SK-N-SH treated with all-trans-retinoic acid at 6 μM for 48 hours (cell line): ENCODE measurements at regions not wholly inside any gene's neighbourhood (a gene's known extent, or its start where the extent isn't known, plus 50 kb on each side); places are given as distances from the start of the nearest gene placed in this dataset.

Experiments used
- ARNTL ChIP-seq: fragments of 450-650 bp; formaldehyde crosslinking; IDR thresholded peaks from 2 replicates; pipeline ENCODE4 v1.5.0; 2020; ENCODE audit warnings: low read depth, mild to moderate bottlenecking, moderate library complexity, borderline replicate concordance
- OSR1 ChIP-seq: fragments of 250-450 bp; sonication (Bioruptor Pico); IDR thresholded peaks from 2 replicates; pipeline ENCODE4 v1.8.0; 2022; ENCODE audit warnings: moderate library complexity, mild to moderate bottlenecking, inconsistent platforms
- PATZ1 ChIP-seq: fragments of 250-450 bp; sonication (Bioruptor Pico); IDR thresholded peaks from 2 replicates; pipeline ENCODE4 v1.8.0; 2020; ENCODE audit warnings: mild to moderate bottlenecking, moderate library complexity, borderline replicate concordance

DNA sequence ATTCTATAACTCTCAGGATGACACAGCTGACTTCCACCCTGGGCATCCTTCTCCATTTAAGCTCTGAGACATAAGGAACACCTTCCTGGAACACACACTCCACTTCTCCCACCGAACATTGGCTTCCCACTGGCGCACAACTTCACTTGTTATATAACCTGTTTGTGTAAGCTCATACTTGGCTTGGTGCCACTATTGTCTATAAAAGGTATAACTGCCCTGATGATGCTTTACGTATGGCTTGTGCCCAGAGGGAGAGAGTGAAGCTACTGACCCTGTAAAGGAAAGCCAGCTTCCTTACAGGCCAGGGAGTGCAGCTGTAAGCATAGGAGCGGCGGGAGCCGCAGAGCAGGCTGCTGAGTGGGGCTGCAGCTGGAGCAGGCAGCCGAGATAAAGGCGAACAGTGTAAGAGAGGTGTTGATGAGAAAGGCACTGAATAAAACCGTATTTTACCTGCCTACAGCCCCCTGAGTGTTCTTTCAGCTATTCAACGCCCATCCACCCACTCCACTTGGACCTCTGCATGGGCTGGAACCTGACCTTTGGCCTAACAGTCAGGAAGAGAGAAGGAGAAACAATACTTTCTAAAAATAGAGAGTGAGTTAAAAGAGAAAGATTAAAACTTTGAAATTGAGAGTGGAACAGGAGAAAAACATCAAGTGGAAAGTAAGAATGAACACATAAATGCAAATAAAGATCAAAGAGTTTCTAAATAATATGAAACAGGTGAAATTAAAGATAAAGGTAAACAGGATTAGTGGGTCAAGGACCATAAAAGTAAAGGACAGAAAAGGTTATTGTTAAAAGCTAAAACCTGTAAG lies 252.1 kb upstream of the ARHGAP42 start:
- TF ChIP-seq ARNTL (no peak), PATZ1 (CRISPR knock-in tag) (no peak), OSR1 (no peak)
